ENCODE measurements at regions not wholly inside any gene's neighbourhood (a gene's known extent, or its start where the extent isn't known, plus 50 kb on each side); places are given as distances from the start of the nearest gene placed in this dataset.

- TF ChIP-seq GATA2 (IDR thresholded peaks at IDR 0.05; ENCODE audit: low read depth, low read length) (no peak), GATA3 (IDR thresholded peaks at IDR 0.05; ENCODE audit: low read depth, low read length) (no peak)
Measured at GRCh38 chr7:20466543-20467021, 135.9 kb downstream of the ITGB8 start.
